WTC11 (cell line): ENCODE measurements at regions not wholly inside any gene's neighbourhood (a gene's known extent, or its start where the extent isn't known, plus 50 kb on each side); places are given as distances from the start of the nearest gene placed in this dataset.

Source experiments
- ATF1 ChIP-seq: sonication (generic); formaldehyde crosslinking; IDR thresholded peaks from 2 replicates; pipeline ENCODE4 v1.8.1; 2023; ENCODE audit warnings: mild to moderate bottlenecking, moderate library complexity, missing genetic modification reagents
- CTCF ChIP-seq: fragments of 200-600 bp; IDR thresholded peaks from 2 replicates; pipeline ENCODE4 v1.8.0; 2022; ENCODE audit warnings: antibody characterized with exemption
- EMX1 ChIP-seq: fragments of 250-450 bp; sonication (Bioruptor Pico); IDR thresholded peaks from 2 replicates; pipeline ENCODE4 v1.8.0; 2021; ENCODE audit warnings: mild to moderate bottlenecking
- KAT7 ChIP-seq: sonication (generic); formaldehyde crosslinking; IDR thresholded peaks from 2 replicates; pipeline ENCODE4 v1.8.1; 2023; ENCODE audit warnings: missing genetic modification reagents, mild to moderate bottlenecking, borderline replicate concordance
- PRDM15 ChIP-seq: sonication (generic); formaldehyde crosslinking; IDR thresholded peaks from 2 replicates; pipeline ENCODE4 v1.8.0; 2022; ENCODE audit warnings: missing genetic modification reagents
- TF ChIP-seq, protein P1 (sequence below): sonication (generic); formaldehyde crosslinking; IDR thresholded peaks from 2 replicates; pipeline ENCODE4 v1.8.1; 2022; ENCODE audit warnings: missing genetic modification reagents, borderline replicate concordance

DNA sequence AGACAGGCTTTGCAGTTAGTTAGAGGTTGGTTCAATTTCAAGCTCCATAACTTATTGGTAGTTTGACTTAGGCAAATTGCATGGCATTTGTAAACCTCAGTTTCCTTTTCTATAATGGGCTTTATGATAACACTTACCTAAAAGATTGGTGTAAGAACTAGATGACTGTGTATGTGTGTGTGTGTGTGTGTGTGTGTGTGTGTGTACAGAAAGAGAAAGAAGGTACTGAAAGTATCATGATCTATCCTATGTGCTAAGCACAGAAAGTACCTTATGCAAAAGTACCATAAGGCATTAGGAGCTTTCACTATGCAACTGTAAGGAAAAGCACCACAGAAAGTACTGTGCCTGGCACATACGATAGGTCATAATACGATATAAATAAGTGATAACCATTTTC is 304.3 kb upstream of the KITLG start:
- no peak for TF ChIP-seq CTCF
- no peak for TF ChIP-seq EMX1
- no peak for TF ChIP-seq ATF1 (CRISPR knock-in tag)
- no peak for TF ChIP-seq PRDM15
- TF ChIP-seq KAT7 (CRISPR knock-in tag): no peak
- TF ChIP-seq, protein P1, sequence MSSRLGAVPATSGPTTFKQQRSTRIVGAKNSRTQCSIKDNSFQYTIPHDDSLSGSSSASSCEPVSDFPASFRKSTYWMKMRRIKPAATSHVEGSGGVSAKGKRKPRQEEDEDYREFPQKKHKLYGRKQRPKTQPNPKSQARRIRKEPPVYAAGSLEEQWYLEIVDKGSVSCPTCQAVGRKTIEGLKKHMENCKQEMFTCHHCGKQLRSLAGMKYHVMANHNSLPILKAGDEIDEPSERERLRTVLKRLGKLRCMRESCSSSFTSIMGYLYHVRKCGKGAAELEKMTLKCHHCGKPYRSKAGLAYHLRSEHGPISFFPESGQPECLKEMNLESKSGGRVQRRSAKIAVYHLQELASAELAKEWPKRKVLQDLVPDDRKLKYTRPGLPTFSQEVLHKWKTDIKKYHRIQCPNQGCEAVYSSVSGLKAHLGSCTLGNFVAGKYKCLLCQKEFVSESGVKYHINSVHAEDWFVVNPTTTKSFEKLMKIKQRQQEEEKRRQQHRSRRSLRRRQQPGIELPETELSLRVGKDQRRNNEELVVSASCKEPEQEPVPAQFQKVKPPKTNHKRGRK (CRISPR knock-in tag): no peak
